Inferior parietal cortex (tissue), 1 donor: ENCODE measurements at regions not wholly inside any gene's neighbourhood (a gene's known extent, or its start where the extent isn't known, plus 50 kb on each side); places are given as distances from the start of the nearest gene placed in this dataset.

Source experiments
- DNase-seq: peaks from one replicate; pipeline ENCODE4 v3.0.0-alpha.2; 2016; ENCODE audit errors: extremely low spot score

DNA sequence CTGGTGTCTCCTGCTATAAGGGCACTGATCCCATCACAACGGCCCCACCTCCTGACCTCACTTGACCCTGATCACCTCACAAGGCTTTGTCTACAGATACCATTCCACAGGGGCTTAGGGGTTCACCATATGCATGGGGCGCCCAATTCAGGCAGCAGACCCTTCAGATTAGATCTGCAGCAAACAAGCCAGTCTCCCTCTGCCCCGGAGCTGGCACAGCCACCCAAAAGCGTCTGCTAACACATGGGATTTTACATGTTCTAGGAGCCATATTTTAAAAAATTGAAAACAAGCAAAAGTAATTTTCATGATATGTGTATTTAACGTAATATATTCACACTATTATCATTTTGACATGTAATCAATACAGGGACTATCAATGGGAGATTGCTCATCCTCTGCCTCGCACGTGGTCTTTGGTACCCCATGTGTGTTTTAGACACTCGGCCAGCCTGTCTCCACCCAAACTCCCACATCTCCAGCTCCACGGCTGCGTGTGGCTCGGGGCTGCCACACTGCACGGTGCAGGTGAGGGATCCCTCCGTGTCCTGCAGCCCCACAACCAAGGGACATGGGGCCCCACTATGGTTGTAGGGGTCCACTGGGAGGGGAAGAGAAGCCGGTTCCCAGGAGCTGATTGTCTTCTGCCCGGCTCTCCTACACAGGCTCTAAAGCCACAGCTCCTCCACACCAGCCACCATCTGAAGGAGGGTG is 107.6 kb downstream of the RBFOX3 start:
- DNase-seq = no peak

DNA sequence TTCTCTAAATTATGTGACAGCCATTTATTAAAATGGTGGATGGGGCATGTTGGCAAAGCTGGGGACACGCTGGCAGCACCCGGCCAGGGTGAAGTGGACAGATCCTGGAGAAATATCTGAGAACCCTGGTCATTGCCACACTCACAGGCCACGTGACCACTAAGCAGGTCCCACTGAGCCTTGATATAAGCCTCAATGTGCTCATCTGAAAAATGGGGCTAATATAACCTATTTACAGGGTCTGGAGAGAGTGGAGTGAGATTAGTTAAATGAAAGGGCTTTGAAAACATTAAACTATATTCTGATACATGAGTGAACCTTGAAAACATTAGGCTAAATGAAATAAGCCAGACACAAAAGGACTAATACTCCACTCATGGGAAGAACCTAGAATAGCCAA is 108.9 kb downstream of the RBFOX3 start:
- DNase-seq = no peak

DNA sequence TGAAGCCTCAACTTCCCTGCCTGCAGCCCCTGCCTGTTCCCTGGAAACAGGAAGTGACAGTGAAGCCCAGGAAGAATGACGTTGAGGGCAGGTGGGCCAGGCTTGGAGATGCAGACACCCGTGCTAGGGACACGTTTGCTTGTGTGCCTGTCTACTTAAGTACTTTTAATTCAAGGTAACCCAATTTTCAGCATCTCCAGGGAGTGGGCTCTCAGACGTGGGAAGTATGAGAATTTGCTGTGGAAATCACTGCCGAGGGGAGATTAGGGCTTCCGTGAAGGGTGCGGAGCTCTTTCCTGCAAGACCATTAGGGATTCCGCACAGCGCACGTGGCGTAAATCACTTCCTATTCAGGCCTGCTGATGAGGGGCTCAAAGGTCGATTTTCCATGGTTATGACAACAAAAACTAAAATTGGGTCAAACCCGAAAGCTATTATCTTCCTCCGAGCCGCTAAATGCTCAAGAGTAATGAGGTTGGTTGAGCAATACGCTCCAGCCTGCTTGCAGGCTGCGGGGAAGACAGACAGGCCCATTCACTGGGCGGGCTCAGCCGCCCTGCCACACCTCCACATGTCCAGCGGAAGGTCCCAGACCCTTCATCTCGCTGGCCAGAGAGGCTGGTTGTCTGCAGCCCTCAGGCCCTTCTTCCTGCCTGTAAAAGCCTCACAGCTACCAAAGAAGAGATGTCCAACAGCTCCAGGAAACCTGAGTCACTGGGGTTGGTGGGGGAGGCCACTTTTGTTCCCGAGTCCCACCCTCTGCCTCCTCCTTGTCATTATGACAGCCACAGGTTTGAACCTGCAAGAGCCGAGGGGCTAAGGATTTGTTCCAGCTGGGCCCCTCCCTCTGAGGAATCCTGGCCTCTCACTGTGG is 109.9 kb downstream of the RBFOX3 start:
- DNase-seq = no peak

DNA sequence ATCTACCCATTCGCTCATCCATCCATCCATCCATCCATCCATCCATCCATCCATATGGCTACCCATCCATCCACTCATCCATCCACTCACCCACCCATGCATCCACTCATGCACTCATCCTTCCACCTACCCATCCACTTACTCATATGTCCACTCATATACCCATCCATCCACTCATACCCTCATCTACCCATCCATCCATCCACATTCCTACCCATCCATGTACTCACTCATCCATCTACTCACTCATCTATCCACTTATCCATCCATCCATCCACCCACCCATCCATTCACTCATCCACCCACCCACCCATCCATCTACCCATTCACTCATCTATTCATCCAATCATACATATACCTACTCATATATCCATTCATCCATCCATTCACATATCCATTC is 112.0 kb downstream of the RBFOX3 start:
- no peak for DNase-seq

DNA sequence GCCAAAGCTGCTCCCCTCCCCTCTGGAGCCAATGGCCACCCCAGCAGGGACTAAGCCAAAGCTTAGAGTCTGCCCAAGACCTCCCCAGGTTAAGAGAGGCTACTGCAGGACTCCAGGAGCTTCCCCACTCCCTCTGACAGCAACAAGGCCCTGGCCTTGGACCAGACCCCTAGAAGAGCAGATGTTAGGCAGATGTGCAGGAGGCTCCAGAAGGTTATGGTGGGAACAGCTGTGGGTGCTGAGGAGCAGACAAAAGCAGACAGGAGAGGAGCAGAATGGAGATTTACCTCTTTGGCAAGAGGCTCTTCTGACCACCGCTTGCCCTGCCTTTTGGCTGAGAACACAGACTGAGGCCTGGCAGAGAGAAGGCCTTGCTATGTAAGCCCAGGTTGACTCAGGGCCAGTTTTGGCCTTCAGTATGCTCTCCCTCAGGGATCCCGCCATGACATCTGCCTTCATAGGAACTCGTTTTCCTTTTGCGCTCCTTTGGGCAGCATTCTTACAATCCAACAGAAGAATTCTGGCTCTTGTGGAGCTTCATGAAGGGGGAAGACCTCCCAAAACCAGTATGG is 113.0 kb downstream of the RBFOX3 start:
- DNase-seq = no peak

DNA sequence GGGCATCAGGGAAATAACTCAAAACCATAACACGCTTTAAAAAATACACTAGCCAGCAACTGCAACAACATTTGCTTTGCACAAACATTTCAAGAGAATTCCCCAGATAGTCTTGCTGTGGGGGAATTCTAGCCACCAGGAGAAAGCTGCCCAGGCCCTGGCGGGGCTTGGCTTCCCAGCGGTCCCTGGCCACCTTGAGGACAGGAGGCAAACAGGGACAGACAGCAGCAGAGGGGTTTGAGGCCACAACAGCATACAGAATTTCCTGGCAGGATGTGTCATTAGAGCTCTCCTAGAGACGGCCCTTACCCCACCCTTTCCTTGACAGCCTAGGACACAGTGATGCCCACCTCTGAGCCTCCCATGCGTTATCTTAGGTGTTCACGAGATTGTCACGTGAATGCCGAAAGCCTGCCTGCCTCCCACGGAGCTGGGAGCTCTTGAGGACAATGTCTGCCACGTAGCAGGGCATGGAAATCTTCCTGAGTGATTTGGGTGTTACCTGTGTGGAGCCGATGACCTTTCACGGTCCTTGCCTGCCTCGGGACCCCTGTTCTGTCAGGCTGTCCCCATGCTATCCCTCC is 114.3 kb downstream of the RBFOX3 start:
- no peak for DNase-seq

DNA sequence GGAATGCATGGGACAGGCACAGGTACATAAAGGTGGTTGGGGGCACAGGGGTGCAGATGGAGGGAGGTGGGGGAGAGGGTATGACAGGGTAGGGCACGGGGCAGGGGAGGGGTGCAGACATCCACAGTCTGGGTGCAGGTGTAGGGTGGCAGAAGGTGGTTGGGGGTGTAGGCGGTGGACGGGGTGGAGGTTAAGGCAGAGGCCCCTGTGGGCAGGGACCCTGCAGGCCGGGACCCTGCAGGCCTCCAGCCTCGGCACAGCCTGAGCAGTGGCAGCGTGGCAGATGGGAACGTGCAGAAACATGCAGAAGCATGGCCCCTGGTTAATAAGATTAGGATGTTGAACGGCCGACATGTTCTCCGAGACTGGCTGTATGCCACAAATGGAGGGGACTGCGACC is 115.2 kb downstream of the RBFOX3 start:
- no peak for DNase-seq

DNA sequence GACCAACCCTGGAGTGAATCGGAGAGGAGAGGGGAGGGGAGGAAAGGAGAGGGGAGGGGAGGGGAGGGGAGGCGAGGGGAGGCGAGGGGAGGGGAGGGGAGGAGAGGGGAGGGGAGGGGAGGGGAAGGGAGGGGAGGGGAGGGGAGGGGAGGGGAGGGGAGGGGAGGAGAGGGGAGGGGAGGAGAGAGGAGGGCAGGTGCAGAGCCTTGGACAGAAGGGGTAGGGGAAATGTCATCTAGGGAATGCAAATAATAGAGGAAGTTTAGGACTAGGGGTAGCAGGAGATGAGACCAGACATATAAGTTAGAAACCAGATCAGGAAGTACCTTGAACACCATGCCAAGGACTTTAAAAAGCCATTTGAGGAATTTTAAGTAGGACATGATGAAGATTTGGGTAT is 119.8 kb downstream of the RBFOX3 start:
- no peak for DNase-seq

DNA sequence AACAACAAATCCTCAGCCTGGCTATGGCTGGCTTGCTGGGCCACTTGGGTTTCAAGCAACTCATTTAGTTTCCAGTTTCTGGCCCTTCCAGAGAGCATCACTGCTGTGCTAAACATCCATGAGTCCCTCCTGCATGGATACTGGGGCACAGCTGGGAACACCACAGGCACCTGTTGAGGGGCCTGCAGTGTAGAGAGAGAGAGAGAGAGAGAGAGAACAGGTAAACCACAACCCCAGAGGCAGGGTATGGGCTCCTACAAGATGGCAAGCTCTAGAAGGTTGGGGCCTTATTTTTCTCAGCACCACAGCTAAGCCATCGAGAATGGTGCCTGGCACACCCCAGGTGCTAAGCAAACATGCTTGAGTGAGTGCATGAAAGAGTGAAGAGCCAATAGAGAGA is 120.3 kb downstream of the RBFOX3 start:
- no peak for DNase-seq

DNA sequence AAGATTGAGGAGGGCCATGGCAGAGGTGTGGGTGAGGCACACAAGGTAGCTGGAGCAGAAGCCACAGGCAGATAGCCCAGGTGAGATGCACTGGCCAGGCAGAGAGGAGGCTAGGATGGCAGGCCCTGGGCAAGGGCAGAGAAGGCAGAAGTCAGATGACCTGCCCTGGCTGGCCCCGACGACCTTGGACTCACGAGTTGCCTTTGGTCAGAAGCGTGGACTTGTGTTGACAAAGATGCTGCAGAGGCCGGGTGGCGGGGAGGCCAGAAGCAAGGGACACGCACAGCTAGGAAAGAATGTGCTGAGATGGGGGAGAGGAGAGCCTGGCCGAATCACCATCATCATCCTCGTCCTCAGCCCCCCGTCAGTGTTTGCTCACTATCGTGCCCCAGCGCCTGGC is 123.7 kb downstream of the RBFOX3 start:
- DNase-seq = no peak

DNA sequence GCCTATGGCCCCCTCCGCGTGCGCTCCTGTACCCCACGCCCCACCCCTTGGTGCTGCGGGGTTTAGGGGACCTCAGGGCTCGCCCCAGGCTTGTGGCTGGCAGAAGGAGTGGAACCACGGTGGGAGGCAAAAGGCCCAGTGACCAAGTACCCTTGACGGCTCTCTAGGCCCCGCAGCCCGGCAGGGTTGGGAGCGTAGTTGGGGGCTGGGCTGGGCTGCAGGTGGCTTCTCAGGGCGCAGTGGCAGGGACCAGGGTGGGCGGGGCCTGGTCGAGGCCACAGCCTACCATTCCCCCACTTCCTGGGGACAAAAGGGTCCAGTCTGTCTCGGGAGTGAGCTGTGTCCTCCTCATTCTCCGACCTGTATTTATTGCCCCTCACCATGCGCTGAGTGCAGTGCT is 124.9 kb downstream of the RBFOX3 start:
- no peak for DNase-seq

DNA sequence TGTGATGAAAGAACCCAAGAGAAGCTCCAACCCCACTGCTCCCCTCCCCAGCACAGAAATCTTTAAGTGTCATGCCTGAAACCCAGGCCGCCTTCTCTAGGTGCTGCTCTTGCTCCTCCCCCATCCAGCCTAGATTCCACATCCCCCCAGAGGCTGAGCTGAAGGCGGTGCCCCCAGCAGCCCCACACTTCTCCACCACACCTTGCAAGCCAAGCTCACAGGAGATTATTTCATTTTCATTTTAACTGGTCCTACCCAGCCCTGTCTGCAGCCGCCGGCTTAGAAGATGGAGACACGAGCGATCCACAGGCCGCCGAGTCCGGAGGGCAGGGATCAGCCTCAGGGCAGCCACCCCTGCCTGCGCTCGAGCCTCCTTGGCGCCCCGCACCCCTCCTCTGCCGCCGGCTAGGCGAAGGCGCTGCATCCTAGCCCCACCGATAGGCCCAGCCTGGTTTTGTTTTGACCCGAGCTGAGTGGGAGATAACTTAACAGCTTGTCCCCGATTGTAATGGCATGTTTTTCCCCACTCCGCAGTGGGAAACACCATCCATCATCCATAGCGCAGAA is 125.3 kb downstream of the RBFOX3 start:
- DNase-seq = no peak

DNA sequence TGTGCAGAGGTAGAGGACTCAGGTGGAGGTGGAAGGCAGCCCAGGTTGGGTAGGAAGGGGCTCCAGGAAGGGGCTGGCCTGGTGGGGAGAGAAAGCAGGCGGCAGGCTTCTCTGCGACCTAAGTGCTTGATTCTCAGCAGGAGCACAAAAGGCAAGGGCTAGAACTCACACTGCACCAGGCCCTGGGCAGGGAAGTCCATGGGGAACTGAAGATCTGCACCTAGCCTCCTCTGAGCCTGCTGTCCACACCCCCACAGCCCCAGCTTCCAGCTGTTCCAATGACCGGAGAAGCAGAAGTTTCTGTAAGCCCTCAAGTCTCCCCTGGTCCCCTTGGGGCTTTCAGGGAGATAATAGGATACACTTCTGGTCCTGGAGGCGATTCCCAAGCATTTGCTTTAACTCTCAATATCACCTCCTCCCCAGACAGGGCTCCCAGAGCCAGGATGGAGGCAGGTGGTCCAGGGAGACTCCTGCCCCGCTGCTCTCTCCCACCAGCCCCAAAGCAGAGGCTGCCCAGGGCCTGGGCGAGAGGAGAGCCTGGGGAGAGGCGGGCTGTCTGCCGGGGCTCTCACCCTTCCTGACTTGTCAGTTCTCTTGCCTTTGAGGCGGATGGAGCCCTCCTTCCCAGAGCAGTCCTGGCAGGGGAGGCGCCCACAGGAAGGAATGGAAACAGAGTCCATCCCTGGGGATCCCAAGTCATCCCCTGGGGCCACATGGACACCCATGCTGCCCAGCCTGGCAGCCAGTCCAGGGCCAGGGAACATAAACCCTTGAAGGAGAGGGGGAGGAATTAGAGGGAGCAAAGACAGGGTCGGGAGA is 126.0 kb downstream of the RBFOX3 start:
- no peak for DNase-seq

DNA sequence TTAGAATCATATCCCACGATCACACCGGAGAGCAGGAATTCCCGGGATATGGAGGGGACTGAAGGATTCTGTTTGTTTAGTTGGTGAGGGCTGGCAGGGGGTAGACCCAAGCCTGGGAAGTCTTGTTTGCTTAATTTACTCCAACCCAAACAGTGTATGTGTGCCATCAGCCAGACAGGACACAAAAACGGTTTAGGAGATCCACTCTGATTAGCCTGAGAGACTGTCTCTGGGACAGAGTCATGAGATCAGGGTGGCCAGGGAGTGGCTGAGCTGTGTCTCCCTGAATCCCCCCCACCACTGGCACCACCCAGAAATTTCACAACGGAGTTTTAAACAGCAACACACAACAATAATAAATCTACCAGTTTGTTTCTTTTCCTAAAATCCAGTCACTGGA is 127.0 kb downstream of the RBFOX3 start:
- no peak for DNase-seq

DNA sequence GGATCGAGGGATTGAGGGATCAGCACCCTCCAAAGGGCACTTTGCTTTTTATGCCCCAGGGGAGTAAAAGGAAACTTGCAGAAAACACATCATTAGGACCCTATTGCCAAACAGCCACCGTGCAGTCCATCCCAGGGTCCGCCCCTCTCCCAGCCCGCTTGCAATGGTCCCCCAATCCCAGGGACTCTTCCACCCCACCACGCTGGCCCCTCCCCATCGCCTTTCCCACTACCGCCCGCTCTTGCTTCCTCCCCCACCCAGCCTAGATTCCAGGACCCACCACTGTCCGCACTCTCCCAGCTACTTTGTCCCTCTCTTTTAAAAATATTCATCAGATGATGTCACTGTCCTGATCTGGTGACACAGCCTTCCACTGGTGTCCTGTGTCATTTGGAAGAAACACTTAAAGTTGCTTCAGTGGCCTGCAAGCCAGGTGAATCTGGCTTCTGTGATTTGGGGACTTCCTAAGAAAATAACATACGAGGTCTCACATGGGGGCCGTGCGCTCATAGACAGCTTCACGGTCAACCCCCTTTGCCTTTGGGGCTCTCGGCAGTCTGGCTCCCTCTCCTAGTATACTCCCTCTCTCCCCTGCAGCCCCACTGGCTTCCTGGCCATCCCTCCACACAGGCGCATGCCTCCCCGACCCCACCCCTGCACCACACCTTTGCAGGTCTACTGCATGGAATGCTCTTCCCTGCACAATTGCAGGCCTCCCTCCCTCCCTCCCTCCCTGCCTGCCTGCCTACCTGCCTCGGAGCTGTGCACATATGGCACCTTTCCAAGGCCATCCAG is 127.9 kb downstream of the RBFOX3 start:
- no peak for DNase-seq

DNA sequence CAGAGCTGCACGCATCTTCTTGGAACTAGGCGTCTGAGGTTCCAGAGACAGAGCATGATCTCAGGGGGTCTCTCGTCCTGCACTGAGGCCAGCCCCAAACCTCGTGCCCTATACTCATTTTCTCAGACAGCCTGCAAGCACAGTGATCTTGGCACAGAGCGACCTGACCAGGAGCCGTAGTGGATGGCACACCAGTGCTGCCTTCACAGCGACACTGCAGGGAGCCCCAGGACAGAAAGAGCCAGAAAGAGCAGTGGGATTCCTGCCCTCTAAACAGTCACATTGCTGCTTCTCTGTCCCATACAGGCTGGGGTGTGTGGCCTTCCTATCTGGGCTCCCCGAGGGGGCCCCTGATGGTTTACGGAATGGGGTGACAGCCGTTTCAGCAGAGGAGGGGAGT is 131.0 kb downstream of the RBFOX3 start:
- DNase-seq = no peak

DNA sequence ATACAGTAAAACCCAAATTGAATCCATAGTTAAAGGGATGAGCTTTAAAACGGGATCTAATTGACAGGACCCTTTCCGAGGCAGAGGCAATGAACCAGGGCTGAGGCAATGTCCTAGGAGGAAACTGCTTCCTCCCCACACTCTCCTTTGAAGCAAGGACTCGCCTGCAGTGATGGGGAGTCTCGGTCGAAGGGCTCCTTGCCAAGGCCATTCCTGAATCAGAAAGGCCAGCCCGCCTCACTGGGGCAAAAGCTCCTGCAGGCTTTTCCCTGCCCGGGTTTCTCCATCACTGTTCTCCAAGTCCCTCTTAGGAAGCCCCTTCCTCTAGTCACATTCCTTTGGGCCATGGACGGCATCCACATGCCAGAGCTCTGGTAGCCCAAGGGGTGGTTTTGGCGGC is 132.0 kb downstream of the RBFOX3 start:
- DNase-seq = no peak

DNA sequence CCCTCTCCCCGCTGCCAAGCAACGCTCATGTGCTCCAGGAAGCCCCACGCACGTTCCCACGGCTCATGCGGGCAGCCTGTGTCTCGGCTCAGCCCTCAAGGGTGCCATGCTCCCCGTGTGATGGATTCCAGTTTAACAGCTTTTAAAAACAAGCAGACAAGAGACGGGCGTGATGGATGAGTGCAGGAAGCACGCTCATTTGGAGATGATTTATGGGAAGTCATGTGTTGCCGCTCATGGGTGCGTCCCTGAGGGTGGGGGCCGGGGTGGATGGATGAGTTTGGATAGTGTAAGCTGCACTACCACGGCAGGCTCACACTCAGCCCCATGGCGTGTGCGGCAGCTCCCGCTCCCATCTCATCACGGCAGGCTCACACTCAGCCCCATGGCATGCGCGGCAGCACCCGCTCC is 132.8 kb downstream of the RBFOX3 start:
- no peak for DNase-seq

DNA sequence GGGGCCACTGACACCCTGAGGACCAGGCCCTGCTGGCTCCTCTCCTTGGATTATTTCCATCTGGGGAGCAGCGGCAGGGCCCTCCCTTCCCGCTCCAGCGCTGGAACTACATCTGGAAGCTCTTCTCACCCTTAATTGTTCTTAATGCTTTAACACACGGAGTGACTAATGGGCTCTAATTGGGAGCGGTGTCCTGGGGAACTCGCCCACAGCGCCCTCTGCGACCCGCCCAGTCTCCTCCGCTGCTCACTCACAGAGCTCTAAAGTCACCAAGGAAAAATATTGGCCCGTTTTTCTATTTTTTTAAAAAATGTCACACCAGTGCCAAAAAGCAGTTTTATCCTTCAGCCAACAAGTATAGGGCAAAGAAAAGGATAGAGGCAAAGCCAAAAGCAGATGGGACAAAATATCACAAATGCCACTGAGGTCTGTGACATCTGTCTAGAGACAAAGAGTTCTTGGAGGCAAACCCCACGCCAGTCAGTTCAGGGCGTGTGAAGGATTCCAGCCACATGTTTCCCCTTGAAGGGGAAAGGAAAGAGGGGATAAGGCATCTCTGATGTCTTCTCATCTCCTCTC is 134.7 kb downstream of the RBFOX3 start:
- no peak for DNase-seq

DNA sequence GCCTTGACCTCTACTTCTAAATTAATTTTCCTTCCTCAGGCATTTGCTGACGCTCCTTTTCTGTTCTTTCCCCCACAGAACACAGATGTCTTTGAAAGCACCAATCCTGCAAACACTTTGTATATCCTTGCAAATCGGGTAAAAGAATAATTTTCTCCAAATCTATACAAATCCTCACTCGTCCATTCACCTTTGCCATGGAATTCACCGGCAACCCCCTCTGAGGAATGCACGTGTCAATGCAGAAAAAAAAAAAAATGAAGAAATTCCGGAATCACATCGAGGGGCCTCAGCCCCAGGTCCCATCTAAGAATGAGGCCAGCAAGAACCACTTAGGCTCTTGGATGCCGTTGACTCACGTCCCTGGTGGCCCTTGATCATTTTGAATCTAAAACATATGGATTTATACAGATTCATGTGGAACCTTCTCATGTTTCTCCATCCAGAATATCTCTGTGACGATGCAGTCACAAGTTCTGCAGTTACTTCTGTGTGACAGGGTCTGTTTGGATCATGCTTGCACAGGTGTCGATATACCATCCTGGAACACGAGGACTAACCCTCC is 136.9 kb downstream of the RBFOX3 start:
- no peak for DNase-seq
